GM18520 (cell line): ENCODE measurements at regions not wholly inside any gene's neighbourhood (a gene's known extent, or its start where the extent isn't known, plus 50 kb on each side); places are given as distances from the start of the nearest gene placed in this dataset.

Source experiments
- ATAC-seq: cut with Tn5 transposase; IDR thresholded peaks from one replicate; pipeline ENCODE4 v1.9.1; 2021; ENCODE audit not compliant: unreplicated experiment

DNA sequence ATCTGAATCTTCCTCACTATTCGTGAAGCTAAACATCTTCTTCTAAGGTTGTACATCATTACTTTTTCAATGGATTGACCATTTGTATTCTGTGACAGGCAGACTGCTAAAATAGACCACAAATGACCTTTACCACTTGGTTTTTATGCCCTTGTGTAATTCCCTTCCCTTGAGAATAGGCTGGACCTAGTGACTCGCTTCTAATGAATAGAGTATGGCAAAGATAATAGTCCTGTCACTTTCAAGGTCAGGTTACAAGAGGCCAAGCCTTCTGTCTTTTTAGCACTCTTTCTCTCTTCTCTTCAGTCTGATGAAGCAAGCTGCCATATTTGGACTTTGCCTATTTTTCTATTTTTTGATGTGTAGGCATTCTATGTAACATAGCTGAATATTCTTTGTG lies 492.9 kb downstream of the SOX6 start:
- no peak for ATAC-seq

DNA sequence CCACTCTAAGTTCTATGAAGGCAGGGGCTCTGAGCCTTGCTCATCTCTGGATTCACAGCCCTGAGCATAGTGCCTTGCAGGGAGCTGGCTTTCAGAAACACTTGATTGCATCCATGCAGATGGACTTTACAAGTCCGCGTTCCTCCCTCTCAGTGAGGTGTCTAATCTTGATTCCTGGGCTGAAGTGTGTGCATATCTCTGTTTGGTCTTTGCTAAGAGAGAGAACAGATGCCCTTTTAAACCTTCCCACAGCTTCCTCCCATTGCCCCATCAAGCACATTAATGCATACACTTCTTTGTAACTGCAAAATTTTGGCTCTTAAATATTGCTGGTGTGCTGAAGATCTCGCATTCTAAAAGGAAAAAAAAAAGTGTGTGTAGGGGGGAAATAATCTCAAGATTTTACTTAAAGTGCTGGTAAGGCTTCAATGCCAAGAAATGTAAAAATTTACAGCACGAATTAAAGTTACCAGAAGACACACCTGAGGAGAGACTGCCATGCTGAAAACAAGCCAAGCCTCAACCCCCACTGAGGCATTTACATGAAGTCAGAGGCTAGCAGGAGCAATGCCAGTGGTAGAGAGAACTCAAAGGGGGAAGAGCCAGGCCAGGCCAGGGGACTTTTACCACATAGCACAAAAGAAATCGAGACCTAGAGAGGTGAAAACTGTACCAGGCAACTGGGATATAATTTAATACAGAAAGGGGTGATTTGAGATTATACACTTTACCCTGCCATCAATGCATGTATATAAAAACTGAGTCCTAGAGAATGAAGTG lies 492.1 kb downstream of the SOX6 start:
- ATAC-seq = no peak

- no peak for ATAC-seq
Measured at GRCh38 chr11:15865212-15865987, 490.9 kb downstream of the SOX6 start.

GRCh38 chr11:15867871-15868270 lies 488.5 kb downstream of the SOX6 start:
- ATAC-seq = no peak

DNA sequence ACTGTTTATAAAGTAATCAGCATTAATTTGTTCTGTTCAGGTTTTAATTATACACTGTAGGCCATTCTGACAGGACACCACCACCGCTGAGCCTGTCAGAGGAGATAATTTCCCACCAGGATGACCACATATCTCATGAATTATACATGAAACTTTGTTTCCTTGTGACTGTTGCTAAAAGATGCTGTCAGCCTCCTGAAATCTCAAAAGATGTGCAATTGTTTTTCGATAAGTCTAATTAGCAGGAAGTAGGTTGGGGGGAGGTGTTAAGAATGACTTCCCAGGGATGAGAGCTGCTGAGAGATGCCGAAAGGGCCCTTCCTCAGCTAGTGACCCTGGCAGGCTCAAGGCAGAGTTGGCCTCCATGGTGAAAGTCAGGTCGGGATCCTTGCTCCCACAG lies 485.4 kb downstream of the SOX6 start:
- no peak for ATAC-seq

- no peak for ATAC-seq
Measured at GRCh38 chr11:15871904-15872626, 484.3 kb downstream of the SOX6 start.

GRCh38 chr11:15873501-15873900 lies 482.8 kb downstream of the SOX6 start:
- ATAC-seq = no peak

- no peak for ATAC-seq
Measured at GRCh38 chr11:15874704-15875103, 481.6 kb downstream of the SOX6 start.

DNA sequence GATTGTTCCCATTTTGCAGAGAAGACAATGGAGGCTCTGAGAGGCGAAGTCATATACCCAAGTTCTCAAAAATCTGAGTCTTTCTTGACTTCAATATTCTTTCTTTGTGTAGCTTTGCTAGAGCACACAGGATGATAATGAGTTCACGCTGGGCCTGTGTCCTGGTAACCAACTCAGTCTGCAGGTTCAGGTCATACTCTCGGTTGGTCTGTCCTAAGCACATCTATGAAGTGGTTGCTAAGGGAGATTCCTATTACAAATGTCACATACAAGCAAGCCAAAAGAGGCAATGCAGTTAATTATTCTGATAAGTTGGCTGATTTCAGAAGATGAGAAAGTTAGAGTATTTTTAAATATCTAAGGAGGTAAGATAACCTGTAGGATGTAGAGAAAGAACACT lies 481.0 kb downstream of the SOX6 start:
- ATAC-seq = no peak

DNA sequence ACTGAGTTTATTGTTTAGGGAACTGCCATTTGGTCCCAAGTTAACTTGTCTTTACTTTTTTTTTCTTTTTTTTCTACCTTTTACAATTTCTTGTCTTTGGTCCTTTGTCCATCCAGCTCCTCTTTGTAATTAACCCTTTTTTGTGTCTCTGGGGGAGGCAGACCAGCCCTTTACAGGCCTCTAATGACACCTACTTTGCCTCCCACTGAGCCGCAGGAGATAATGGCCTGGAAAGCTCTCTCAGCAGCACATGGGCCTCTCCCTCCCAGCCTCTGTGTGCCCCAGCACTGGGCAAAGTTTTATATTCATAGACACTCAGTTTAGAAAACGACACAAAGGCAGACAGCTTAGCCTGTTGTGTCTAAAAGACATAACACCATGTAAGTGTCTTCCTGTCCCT lies 480.4 kb downstream of the SOX6 start:
- no peak for ATAC-seq

DNA sequence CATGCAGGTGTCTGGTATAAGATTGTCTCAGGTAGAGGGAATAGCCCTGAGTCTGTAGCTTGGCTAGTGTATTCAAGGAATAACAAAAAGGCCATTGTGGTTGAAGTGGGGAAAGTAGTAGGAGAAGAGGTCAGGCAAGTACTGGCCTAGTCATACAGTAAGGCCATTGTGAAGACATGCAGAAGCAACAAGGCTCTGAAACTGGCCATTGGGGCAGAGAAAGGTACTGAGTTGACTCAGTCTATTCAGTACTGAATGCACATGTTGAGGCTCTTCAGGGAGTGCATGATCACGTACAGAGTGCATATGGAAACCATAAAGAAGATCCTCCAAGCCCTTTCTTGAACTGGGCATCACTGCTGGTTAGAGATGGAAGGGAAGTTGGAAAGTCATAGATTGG lies 477.6 kb downstream of the SOX6 start:
- ATAC-seq = peak; percentile 46

DNA sequence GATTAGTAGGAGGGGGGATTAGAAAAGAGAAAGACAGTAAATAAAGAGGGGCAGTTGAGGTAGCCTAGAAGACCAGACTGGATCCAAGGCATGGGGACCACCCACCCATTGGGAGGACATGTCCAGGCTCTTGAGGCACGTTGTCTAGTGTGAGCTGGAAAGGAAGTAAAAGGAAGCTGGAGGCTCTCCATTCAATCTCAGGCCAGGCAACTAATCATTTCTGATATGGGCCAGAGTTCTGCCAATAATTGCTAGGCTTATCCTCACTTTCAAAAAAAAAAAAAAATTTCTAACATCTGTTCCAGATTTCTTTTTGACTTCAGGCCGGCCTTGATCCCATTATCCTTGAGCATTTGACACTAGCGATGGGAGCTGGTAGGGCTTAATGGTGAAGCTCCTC lies 476.1 kb downstream of the SOX6 start:
- no peak for ATAC-seq

- no peak for ATAC-seq
Measured at GRCh38 chr11:15882876-15883454, 473.4 kb downstream of the SOX6 start.

DNA sequence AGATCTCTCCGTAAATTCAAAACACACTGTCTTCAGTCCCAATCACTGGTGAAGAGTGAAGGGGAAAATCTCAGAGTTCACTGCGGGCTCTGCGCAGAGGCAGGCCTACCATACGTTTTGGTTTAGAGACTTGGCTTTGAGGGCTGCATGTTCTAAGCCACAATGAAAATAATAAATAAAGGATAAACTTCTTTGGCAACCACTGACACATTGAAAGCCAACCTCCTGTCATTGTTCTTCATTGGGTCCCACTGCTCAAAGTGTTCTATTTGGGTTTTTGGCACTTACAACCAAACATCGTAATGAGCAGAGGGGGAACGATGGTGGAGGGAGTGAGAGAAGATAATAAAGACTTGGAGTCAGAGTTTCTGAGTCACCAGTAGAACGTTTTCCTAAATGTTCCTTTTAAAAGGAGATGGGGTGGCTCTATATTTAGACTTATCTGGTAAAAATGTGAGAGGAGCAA lies 472.9 kb downstream of the SOX6 start:
- no peak for ATAC-seq

- no peak for ATAC-seq
Measured at GRCh38 chr11:15884141-15884540, 472.2 kb downstream of the SOX6 start.

DNA sequence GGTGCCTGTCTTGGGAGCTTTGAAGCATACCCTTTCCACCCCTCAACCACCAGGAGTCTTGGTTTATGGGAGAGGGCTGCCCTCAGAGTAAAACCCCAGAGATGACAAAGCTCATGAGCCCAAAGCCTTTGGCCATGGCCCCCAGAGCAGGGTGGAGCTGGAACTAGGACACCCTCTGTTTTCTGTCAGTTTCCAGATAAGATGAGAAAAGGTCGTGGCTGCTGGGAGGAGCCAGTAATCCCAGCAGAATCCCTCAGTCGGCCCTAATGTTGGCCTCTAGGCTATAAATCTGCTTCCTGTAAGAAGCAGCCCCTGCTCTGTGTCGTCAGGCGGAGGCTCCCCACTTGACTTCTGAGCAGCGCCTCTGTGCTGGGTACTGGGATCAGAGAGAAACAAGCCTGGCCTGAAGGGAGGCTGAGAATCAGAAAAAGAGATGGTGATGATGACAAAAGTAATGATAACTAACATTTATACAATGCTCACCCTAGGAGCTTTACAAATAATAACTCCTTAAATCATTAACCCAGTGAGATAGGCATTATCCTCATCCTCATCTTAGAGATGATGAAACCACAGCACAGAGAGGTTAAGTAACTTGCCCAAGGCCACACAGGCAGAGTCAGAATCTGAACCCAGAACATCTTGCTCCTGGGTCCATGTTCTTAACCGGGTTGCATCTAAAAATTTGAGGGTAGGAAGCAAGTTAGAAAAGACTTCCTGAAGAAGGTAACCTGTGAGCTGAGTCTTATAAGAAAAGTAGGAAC lies 471.4 kb downstream of the SOX6 start:
- no peak for ATAC-seq

DNA sequence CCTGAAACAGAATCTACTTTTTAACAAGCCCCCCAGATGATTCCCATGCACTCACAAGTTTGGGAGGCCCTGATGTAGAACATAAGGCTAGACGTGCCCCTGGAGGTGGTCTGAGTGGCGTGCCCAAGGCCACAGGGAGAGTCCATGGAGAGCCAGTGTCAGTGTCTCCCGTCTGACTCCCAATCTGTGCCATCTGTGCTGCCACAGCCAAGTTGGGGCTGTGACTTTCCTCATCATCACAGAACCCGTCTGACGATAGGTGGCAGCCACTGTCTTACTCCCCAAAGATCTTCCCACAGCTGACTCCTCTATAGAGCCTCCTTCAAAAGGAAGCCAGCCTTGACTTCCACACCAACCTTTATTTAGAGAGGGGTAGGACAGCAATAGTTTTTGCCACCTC lies 470.5 kb downstream of the SOX6 start:
- ATAC-seq = no peak

GRCh38 chr11:15886299-15886698 lies 470.0 kb downstream of the SOX6 start:
- ATAC-seq = no peak

- ATAC-seq = no peak
Measured at GRCh38 chr11:15886866-15887265, 469.5 kb downstream of the SOX6 start.

- ATAC-seq = no peak
Measured at GRCh38 chr11:15888556-15889345, 467.6 kb downstream of the SOX6 start.
